HG03460 (cell line): ENCODE measurements at regions not wholly inside any gene's neighbourhood (a gene's known extent, or its start where the extent isn't known, plus 50 kb on each side); places are given as distances from the start of the nearest gene placed in this dataset.
"Not testable (repeated sequence)": the region's sequence is repeated elsewhere in the genome, so short reads cannot be mapped to it uniquely, and the experiment has no call there.

Source experiments
- ATAC-seq: cut with Tn5 transposase; IDR thresholded peaks from one replicate; pipeline ENCODE4 v1.9.1; 2021; ENCODE audit not compliant: unreplicated experiment

DNA sequence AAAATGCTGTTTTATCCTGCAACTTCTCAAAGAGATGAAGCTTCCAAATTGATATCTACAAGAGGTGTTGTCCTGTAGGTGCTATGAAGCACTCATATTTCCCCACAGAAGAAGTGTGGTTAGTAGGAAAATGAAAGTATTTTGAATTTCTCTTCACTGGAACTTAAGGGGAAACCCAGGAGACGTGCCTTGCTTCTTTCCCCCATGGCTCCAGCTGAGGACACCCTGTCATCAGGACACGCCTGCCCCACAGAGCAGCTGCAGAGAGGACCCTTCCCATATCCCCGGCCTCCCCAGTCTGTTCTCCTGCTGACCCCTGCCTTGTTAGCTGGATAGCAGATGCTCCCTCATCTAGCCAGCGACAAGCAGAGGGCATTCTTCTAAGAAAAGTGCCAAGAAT lies 371.3 kb downstream of the COG6 start:
- peak; percentile 37 for ATAC-seq

DNA sequence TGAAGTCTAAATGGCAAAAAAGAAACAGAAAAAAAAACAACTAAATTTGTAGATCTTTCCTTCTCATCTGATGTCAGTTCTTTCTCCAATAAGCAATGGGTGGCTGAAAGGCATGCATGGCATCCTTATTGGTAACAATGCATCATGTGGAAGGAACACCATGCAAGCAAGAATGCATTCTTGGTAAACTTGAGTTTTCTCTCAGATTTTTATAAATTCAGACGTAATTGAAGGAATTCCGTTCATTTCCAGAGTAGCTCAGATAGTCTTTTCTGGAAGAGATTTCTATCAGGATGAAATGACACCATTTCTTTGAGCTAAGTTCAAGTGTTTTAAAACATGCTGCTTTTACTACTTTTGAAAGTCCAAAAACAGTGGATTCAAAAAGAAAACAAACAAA lies 373.0 kb downstream of the COG6 start:
- ATAC-seq = no peak

DNA sequence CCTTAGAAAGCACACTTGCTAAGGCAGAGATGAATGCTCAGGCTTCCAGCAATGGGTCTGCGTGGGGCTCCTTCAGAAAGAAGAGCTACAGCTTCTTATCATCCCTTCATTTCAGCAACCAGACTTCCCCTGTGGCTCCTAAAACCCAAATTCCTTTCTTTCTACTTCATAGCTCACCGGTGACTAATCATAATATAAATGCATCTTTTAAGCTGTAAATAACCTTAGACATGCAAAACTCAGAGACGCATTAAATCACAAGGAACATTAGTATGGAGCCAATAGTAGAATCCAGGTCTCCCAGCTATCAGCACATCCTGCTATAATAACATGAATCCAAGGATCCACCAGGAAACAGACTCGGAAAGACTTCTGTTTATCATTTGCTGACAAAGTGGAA lies 375.6 kb downstream of the COG6 start:
- ATAC-seq = no peak

DNA sequence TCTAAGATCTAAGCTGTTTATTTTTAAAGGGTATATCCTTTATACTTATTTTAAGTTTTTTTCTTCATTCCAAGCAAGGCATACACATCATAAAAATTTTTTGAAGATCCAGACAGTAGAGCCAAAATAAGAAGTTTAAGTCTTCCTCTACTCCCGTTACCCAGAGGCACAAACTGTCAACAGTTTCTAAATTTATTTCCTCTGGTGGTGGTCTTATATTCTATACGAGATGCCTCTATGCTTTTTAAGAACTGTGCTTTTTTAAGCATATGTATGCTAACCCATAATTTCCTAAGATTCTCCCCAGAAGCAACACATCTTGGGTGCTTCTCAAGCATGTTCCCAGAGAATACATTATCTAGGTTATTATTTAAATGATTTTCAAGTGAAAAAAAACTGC lies 383.6 kb downstream of the COG6 start:
- ATAC-seq = no peak

DNA sequence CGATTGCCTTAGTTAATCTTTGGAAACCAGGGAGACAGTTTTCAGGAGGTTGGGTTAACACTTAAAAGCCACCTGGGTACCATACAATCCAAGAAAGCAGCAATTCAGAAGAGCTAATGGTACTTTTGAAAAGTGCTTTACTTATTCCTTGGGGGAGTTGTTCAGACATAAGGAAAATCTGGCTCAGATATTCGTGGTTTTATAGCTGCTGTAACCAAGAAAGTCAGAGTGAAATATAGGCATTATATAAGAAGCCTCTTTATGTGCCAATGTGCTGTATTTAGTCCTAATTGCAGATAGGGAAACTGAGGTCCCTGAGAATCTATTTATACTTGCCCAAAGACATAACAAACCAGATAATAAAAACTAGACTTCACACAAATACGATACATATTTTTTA lies 387.5 kb downstream of the COG6 start:
- no peak for ATAC-seq

DNA sequence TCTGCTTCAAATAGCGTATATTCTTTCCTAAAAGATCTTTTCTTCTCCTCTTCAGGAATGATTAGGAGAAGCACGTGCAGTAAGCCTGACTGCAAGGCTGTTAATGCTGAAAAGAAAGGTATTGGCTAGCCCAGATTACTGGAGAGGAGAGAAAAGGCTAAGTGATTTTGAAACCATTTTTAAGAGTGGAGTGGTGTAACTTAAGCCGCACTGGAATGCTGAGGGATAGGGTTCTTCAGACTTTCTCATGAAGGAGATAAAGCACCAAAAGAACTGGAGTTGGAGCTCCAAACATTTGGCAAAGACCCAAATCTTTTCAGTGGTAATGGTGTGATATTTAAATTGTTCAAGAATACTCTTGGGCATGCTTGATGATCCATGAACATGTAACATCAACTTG lies 388.3 kb downstream of the COG6 start:
- ATAC-seq = no peak

DNA sequence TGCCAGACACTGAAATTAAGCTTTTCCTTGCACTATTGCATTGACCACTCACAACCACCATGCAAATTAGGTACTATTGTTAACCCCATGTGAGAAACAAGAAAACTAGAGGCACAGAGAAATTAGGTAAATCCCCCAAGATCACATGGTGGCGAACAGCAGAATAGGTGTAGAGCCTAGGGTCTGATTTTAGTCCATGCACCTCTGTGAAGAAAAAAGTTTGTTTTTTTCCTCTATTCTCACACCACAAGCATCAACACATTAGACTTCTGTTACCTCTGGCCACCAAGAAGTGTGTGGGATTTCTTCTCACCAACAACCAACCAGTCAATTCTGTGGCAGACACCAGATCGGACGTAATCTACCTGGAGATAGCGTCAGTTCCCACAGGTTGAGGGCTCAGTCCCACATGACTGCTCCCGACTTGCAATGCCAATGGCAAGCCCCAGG lies 391.9 kb downstream of the COG6 start:
- ATAC-seq = peak; percentile 76

DNA sequence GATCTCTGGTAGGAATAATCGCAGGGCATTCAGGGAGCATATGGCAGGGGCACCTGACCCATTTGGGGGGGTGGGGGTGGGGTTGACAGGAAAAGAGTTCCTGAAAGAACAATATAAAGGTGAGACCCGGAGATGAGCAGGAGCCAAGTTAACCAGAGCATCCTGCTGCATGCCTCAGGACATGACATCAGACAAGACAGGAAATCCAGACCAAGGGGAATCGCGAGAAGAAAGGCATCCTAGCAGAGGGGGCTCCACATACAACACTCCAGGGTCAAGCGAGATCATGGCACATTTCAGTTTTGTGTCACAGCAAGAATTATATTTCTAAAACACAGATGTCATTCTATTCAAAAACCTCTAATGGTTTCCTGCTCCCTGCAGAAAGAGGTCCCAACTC lies 393.1 kb downstream of the COG6 start:
- no peak for ATAC-seq

DNA sequence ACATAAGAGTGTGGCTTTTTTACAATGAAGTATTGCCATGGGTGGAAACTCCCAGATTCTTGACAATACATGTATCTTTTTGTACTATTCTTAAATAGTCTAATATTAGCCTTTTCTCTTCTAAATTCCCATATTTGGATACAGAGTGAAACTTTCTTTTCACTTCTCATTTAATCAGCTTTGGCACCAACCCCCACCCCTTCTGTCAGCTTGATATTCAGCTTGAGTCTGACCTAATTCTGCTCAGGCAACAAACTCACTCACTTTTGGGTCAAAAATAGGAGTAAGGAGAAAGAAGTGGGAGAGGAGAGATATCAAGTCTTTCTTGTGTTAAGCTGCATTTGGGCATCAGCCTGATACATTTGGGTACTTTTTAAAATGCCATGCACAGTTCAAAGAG lies 397.5 kb downstream of the COG6 start:
- no peak for ATAC-seq

DNA sequence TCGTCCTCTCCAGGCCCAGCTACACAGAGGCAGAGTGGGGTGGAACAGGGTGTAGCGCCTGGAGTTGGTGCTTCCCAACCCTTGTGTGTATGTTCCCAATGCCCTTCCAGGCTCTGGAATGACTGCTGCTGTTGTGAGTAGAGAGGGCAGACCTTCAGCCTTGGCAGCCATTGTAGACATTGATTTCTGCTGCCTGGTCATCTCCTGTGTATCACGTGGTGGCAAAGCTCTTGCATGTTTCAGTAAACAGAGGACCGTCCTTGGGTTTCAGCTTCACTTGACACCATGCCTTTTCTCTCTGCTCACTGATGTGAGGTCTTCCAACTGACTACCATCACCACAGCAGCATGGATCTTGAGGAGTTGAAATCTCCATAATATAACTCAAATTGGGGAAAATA lies 397.9 kb downstream of the COG6 start:
- ATAC-seq = no peak

DNA sequence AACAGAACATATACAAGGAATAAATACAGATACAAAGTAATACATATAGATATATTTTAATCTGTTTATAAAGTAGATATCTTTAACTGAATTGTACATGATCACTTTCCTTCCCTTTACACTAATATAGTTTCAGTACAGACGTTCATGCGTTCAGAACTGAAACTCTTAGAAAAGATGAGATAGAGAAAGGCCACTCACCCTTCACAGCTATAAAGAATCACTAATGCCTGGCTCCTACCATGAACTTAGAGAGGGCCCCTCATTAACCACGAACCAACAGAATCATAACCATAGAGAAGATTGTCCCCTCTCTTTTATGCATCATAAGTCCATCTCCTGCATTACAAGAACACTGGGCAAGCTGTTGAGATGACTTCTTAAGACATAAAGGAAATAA lies 399.0 kb downstream of the COG6 start:
- not testable (repeated sequence) for ATAC-seq

DNA sequence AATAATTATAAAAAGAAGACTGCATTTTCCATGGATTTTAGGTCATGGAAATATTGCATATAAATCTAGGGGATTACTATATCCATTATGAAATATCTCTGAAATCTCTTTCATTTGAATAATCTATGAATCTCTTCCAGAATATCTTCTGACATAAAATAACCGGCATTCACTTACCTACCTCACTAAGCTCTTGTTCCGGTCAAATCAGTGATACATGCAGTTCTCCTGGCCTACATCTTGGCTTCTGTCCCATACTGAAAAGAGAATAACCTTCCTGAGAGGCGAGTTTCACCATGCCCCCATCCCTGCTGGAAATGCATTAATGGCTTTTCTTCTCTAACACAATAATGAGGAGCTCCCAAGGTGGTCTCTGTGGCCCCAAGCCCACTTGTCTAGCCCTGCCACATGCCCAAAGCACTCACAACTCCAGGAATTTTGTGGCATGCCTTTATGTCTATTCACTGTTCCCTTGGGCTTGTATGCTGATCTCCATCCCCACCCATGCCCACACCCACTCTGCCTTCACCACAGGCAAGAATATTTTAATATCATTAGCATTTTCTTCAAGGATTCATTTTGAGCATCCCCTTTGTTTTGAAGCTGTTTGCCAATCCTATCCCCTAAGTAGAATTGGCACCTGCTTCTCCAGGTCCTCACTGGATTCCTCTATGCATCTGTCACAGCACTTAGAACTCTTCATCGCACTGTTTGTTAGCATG lies 401.6 kb downstream of the COG6 start:
- no peak for ATAC-seq

DNA sequence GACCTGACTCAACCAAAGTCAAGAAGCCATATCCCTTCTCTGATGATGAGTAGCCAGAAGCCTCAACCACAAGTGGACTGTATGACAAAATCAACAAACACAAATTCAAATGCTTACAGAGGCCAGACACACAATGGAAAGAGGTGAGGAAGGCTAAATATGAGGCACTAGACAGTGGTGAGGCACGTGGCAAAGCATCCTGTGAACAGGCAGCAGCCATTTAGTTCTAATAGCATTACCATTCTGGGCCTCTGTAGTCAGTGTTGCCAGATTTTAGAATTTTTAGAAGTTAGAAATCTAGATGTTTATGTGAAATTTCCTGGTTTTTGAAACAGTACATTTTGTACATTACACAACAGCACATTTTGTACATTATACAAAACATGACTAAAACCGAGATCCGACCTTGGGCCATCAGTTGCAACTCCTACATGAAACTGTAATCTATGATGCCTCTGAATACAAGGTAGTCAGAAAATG lies 403.3 kb downstream of the COG6 start:
- no peak for ATAC-seq

DNA sequence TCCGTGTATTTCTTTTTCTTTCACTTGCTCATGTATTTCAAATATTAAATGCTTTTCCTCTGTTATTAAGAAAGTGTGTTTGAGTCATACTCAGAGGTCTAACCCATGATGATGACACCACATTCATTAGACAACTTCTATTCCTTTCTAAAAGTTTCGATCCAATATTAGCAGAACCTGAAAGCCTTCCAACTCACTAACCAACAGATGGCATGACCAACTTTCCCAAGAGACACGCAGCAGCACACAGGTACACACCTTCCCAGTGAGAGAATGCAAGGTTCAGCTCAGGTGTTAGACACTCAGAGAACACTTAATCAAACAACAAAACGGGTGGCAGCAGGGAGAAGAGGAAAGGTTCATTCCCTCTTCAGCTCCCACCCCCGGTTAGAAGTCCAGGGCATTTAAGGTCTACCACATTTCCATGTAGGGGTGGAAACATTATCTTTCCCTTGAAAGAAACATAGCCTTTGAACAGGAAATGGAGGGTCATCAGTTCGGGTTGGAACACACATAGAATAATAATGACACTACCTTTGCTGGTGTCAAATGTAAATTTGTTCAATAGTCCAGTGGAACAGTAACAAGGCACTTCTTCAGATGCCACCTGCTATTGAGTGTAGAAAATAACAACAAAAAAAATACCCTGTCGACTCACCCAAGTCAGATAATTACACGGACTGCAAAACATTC lies 404.2 kb downstream of the COG6 start:
- ATAC-seq = no peak

DNA sequence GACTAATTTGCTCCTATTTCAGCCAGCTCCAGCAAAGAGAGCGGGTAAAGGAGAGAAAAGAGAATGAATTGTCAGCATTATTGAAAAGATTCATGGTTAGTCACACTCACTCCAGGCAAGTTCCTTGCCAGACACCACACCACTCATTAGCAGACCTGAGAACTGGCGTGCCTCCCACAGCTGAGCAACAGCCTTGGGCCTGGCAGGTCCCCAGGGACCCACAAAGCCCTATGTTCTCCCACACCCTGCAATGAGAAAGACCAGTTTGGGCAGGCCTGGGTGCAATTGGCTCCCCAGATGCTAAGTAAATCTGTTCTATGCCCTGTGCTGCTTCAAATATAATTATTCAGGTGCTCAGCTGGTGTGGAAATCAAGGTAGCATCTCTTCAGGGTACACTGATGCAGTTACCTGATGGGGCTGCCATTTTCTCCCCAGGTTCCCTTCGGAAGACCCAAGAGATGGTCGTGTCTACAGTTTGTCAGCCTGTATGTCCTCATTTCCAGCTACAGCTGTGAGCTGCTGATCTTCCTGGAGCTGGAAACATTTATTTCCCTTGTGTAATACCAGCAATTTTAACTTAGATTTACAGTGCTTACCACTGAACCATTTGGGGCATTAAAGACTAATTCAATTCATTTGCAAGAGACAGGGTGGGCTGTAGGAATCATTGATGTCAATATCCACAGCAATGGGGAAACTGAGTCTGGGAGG lies 405.0 kb downstream of the COG6 start:
- ATAC-seq = peak; percentile 84

DNA sequence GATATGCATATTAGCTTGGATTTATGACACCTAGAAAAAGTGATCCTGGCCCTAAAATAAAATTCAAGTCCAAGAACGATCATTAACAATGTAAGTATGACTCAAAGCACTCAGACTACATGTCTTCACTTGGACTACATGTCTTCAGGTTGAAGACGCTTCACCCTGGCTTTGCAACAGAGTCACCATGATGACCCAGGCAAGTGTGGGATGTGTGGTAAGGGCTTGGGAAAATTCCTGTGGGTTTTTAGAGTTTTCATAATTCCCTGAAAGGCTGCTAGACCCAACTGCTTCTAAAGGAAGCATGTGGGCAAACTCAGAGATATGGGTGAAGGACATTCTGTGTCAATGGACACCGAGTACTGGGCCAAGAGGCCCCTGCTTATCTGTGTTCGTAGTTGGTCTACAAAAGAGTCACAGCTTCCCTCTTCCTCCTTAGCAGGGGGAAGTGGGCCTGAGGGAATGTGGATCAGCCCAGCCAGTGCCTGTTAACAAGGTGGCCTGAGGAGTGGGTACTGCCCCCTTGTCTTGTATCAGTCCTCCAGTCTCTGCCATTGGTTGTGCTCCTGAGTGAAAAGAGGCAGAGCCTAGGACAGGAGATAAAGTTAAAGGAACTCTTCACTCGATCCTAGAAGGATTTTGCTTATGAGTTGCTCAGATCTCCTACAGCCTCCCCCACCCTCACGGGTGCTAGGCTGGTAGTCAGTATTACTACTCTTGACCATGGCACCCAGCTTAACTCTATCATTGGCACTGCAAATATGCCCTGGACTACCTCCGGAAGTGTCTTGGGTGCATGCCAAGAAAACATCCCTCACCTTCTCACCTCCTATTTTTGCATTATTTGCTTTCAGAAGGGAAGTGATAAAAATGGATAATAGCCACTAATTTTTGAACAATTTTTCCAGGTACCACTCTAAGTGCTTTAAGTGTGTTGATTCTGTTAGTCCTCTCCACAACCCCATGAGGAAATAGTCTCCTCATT lies 406.3 kb downstream of the COG6 start:
- no peak for ATAC-seq

DNA sequence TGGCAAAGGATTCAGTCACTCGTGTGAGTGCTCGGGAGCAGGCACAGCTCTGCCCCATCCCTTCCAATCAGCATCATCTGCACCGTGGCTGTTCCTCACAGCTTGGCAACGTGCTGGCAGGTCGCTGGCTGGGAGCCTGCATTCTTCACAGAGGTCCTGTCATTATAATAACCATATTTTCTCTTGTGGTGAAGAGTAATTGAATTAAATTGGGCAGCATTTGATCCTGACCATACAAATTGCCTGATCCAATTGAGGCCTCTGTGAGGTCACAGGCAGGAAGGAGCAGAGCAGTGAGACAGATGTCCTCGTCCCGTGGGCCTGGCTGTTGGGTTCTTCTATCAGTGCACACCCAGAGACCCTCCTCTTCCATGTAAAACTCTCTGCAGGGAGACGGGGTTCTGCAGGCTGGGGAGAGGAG lies 407.8 kb downstream of the COG6 start:
- ATAC-seq = no peak

DNA sequence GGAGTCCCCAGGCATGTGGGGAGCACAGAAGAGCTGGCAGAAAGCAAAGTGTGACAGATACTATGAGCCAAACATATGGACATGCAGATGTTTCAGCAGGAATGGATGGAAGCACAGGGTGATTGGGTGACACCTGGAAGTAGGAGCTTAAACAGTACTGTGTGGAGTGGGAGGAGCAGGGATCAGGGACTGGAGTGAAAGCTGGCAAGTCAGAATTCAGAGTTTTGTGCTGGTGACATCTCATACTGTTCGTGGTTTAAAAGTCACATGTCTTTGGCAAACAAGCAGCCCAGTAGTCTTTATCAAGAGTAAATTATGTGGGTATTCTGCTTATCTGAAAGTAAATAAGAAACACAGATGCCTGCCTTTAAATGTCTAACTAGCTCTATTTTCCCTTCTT lies 408.2 kb downstream of the COG6 start:
- ATAC-seq = no peak

DNA sequence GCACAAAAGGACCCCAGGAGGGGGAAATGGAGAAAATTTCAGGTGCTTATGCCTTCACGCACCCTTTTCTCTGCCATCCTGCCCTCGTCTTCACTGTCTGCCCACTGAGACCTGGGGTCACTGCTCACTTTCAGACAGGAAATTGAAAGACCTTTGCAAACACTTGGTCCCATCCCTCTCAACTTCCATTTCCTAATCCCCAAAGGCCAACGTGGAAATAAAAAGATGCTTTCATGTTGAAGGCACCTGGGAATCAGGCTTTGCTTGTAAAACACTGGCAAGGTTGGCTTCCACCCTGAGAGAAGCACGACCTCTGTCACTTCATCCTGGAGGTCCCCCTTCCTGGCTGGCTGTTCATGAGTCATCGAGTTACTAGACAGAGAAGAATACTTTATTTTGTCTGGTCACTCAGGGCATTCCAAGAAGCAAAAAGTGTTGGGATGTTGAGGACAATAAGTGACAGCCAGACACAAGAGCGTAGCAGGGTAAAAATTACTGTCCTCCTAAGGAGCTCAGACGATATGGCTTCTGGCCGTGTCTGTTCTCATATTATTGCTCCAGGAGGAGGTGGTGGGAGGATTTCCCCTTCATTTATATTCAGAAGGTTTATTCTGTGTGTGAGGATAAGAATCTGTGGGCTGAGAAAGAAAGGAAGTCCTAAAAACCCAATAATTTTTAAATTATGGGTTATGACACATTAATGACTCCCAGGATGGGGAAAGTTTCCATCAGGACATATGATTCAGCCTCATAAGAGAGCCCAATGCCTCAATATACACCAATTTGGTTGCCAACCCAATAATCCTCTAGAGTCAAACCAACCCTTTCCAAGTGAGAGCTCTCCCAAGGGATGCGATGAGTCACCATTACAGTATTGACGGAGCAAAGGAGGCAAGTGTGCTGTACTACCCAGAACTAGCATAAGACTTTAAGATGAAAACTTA lies 409.0 kb downstream of the COG6 start:
- ATAC-seq = no peak
